Activated B cell treated with CpG ODN at 0.5 μM for 24 hours (primary cell): ENCODE measurements at regions not wholly inside any gene's neighbourhood (a gene's known extent, or its start where the extent isn't known, plus 50 kb on each side); places are given as distances from the start of the nearest gene placed in this dataset.

Experiments used
- ATAC-seq: fragments of 200-7000 bp; cut with Tn5 transposase; one replicate; pipeline ENCODE4 v1.10.0; 2021; ENCODE audit warnings: low read depth, mild to moderate bottlenecking, moderate library complexity
- CTCF ChIA-PET: fragments of 350-600 bp; sonication (Branson Sonifier 250); formaldehyde crosslinking; loops from one replicate; lab custom pipeline; 2021; ENCODE audit warnings: antibody characterized with exemption; lab: Charles Lee
- POLR2A ChIA-PET: fragments of 350-600 bp; sonication (Branson Sonifier 250); formaldehyde crosslinking; loops from one replicate; lab custom pipeline; 2021; ENCODE audit warnings: antibody characterized with exemption; lab: Charles Lee
- DNase-seq: peaks from one replicate; pipeline ENCODE4 v3.0.0; 2022
- H3K27ac Mint-ChIP-seq: one replicate; pipeline ENCODE4 v1.8.0; 2020; ENCODE audit warnings: mixed read lengths
- H3K27me3 Mint-ChIP-seq: one replicate; pipeline ENCODE4 v1.8.0; 2021; ENCODE audit warnings: mixed read lengths
- H3K36me3 Mint-ChIP-seq: one replicate; pipeline ENCODE4 v1.8.0; 2021; ENCODE audit warnings: low read depth, mixed read lengths
- H3K4me1 Mint-ChIP-seq: one replicate; pipeline ENCODE4 v1.8.0; 2021; ENCODE audit warnings: mixed read lengths
- H3K4me3 Mint-ChIP-seq: one replicate; pipeline ENCODE4 v1.8.0; 2020; ENCODE audit warnings: mild to moderate bottlenecking, mixed read lengths
- H3K9me3 Mint-ChIP-seq: one replicate; pipeline ENCODE4 v1.8.0; 2020; ENCODE audit warnings: mixed read lengths
- intact Hi-C: fragments of 100-400 bp; cut with micrococcal nuclease; formaldehyde crosslinking; loops from one replicate; pipeline ENCODE4 v1.15.1; 2024
- TF ChIP-seq, protein P1 (sequence below): fragments of 200-600 bp; IDR thresholded peaks from one replicate; pipeline ENCODE4 v1.8.0; 2022; ENCODE audit warnings: antibody characterized with exemption, mild to moderate bottlenecking

DNA sequence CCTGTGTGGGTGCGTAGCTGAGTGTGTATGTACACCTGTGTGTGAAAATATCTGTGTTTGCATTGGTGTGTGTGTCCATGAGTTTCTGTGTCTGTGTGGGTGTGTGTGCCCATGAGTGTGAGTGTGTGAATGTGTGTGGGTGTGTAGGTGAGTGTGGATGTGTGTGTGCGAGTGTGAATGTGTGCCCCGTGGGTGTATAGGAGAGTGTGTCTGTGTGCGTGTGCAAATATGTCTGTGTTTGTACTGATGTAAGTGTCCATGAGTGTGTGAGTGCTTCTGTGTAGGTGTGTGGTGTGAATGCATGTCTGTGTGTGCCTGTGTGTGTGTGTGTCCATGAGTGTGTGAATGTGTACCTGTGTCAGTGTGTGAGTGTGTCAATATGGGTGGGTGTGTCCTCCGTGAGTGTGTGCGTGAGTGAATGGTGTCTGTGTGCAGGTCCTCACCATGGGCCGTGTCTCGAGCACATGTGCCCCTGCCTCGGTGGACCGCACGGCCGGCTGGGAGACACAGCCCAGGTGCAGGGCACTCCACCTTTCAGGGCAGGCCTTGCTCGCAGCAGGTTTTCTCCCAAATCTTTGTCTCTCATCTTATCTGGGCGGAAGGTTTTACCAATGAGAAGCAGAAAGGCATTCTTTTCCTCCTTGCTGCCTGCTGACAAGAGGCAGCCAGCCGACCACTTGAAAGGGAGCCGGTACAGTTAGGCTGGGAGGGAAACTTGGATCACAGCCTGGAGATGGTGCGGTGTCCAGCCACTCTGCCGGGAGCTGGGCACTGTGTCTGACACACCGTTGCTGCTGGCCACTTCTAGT is 107.1 kb upstream of the FAM20C start:
- POLR2A ChIA-PET: no interaction called here
- DNase-seq (no peak), ATAC-seq (no peak)
- Mint-ChIP-seq H3K4me3 (no peak overlapping the region), H3K9me3 (no peaks in the 10 kb centered on the region), H3K27me3 (peaks cover 6% of the 10 kb centered on the region), H3K36me3 (no peaks in the 10 kb centered on the region), H3K27ac (no peak overlapping the region), H3K4me1 (peaks cover 7% of the 10 kb centered on the region)
- CTCF ChIA-PET: no interaction called here
- TF ChIP-seq, protein P1, sequence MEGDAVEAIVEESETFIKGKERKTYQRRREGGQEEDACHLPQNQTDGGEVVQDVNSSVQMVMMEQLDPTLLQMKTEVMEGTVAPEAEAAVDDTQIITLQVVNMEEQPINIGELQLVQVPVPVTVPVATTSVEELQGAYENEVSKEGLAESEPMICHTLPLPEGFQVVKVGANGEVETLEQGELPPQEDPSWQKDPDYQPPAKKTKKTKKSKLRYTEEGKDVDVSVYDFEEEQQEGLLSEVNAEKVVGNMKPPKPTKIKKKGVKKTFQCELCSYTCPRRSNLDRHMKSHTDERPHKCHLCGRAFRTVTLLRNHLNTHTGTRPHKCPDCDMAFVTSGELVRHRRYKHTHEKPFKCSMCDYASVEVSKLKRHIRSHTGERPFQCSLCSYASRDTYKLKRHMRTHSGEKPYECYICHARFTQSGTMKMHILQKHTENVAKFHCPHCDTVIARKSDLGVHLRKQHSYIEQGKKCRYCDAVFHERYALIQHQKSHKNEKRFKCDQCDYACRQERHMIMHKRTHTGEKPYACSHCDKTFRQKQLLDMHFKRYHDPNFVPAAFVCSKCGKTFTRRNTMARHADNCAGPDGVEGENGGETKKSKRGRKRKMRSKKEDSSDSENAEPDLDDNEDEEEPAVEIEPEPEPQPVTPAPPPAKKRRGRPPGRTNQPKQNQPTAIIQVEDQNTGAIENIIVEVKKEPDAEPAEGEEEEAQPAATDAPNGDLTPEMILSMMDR: no peak
- intact Hi-C loops: no loop called here

GRCh38 chr7:85883-86515 is 106.4 kb upstream of the FAM20C start:
- Mint-ChIP-seq H3K4me1 (peaks cover 12% of the 10 kb centered on the region), H3K4me3 (no peak overlapping the region), H3K27me3 (peaks cover 4% of the 10 kb centered on the region), H3K9me3 (no peaks in the 10 kb centered on the region), H3K27ac (no peak overlapping the region), H3K36me3 (no peaks in the 10 kb centered on the region)
- TF ChIP-seq, protein P1: no peak
- ChIA-PET CTCF (no interaction called here), POLR2A (no interaction called here)
- DNase-seq (no peak), ATAC-seq (no peak)
- intact Hi-C loops: no loop called here

DNA sequence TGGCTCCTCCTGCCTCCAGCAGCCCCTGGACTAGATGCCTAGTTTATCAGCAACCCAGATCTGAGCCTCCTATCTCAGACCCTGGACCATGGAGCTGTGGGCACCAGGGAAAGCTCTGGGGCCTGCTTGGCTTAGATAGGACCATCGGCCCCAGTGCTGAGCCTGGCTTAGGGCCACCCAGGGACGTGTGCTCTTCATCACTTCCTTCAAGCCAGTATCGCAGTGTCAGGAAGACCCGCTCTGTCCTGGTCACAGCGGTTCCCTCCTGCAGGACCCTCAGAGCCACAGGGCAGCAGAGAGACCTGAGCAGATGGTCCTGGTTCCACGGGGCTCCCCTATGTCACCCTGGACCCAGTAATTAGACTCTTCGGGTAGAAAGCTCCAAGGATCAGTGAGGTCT is 105.7 kb upstream of the FAM20C start:
- Mint-ChIP-seq H3K27me3 (peaks cover 4% of the 10 kb centered on the region), H3K4me3 (no peak overlapping the region), H3K36me3 (no peaks in the 10 kb centered on the region), H3K9me3 (no peaks in the 10 kb centered on the region), H3K4me1 (peaks cover 12% of the 10 kb centered on the region), H3K27ac (no peak overlapping the region)
- ChIA-PET CTCF (no interaction called here), POLR2A (no interaction called here)
- DNase-seq (no peak), ATAC-seq (no peak)
- intact Hi-C loops: no loop called here
- TF ChIP-seq, protein P1: no peak

- H3K27me3 Mint-ChIP-seq: peaks cover 4% of the 10 kb centered on the region
- intact Hi-C loops: no loop called here
- TF ChIP-seq, protein P1: no peak
- no peak overlapping the region for H3K4me3 Mint-ChIP-seq
- ChIA-PET CTCF (no interaction called here), POLR2A (no interaction called here)
- H3K27ac Mint-ChIP-seq: no peak overlapping the region
- no peaks in the 10 kb centered on the region for H3K36me3 Mint-ChIP-seq
- ATAC-seq (no peak), DNase-seq (no peak)
- no peaks in the 10 kb centered on the region for H3K9me3 Mint-ChIP-seq
- peaks cover 12% of the 10 kb centered on the region for H3K4me1 Mint-ChIP-seq
Measured at GRCh38 chr7:87047-87446, 105.3 kb upstream of the FAM20C start.

GRCh38 chr7:87671-88070 is 104.7 kb upstream of the FAM20C start:
- ChIA-PET CTCF (no interaction called here), POLR2A (no interaction called here)
- TF ChIP-seq, protein P1: no peak
- Mint-ChIP-seq H3K9me3 (no peaks in the 10 kb centered on the region), H3K36me3 (no peaks in the 10 kb centered on the region), H3K27me3 (peaks cover 6% of the 10 kb centered on the region), H3K4me1 (peaks cover 12% of the 10 kb centered on the region), H3K27ac (no peak overlapping the region), H3K4me3 (no peak overlapping the region)
- ATAC-seq (no peak), DNase-seq (no peak)
- intact Hi-C loops: no loop called here
